ENCODE measurements at regions not wholly inside any gene's neighbourhood (a gene's known extent, or its start where the extent isn't known, plus 50 kb on each side); places are given as distances from the start of the nearest gene placed in this dataset.

DNA sequence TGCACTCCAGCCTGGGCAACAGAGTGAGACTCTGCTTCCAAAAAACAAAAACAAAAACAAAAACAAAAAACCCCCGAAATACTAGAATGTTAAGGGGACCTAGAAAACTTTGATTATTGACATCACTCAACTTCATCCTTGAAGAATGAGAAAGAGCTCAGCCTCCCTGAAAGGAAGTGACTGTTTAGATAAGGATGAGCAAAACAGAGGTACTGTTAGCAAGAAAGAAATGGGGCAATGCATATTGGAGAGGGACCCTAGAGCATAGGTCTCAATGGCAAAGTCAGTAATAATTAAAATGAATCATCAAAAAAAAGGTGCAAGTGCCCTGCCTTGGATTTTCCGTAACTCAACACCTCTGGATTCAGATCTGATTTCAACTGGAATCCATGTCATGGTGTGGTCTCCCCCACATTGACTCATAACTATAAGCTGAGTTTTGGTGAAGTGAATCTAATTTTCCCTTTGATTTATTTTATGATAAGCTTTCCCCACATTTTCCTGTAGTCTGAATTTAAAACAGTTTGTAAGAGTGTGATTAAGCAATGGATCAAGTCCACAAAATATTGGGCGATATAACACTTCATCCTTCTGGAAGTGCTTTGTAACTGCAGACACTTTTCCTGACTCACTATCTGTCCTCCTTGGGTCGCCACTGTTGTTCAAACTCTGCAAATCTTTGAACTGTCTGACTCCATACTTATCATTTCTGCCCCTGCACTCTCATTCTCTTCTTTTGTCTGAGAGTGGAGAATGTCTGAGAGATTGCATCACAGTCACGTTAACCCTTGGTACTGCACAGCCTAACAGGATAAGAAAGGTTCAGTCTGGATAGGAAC is 224.8 kb upstream of the LYZL1 start:
- no peak for DNase-seq (ENCODE audit: low read depth)

DNA sequence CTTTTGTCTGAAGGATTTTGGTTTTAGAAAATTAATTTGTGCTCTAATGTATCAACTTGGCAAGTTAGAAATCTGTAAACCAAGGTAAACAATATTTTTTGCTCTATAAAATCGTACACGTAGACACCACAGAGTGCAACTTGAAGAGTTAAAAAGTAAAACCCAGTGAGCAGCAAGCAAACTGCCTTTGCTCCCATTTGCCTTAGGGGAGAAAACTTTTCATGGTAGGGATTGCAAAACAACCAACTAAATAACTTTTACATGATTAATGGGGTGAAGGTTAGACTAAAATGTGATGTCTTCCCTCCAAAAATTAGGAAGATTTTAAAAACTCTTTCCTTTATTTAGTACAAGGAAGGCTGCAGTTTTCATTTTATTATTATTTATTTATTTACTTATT is 224.2 kb upstream of the LYZL1 start:
- no peak for DNase-seq (ENCODE audit: low read depth)

DNA sequence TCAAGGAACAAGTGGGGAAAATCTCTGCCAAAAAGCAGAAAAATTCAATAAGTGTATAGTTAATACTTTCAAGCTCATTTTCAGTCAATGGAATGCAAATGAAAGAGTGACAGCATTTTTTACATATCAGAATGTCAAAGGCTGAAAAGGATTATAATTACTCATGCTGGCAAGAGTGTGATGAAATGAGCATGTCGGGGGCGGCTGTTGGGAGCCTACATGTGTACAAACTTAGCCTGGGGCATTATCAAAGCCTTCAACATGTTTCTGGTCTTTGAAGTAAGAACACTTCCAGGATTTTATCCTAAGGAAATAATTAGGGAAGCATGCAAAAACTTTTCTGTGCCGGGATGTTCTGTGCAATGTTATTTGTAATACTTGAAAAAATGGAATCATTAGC is 221.7 kb upstream of the LYZL1 start:
- no peak for DNase-seq (ENCODE audit: low read depth)

DNA sequence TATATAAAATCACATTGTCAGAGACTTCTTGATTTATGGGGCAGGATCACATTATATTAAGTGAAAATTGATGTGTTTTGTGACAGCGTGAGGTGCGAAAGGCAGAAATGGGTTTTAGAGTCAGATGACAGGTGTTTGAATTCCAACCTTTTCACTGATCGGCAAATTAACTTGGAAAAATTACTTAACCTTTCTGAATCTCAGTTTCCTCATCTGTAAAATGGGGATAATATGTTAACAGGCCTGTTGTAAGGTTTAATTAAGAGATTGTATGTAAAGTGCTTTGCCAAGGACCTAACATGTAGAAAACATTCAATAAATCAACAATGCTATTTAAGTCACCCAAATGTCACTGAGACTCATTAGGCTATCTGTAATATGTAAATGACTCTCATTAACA is 221.2 kb upstream of the LYZL1 start:
- DNase-seq (ENCODE audit: low read depth): no peak

DNA sequence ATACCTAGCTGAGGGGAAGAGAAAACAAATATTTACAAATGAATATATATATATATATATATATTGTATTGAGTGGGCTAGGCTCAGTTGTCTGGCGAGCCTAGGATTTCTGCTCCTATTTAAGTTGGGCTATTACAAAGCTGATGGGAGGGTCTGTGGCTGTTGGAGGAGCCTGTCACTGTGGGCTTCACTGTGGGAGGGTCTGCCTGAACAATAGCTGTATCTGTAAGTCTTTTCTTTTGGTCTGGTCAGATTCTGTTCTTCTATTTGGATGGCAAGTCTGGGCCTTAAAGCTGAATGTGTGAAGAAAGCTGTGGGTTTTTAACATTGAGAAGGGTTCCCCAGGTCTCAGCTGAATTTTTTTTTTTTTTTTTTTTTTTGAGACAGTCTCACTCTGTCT is 220.6 kb upstream of the LYZL1 start:
- DNase-seq (ENCODE audit: low read depth): no peak

DNA sequence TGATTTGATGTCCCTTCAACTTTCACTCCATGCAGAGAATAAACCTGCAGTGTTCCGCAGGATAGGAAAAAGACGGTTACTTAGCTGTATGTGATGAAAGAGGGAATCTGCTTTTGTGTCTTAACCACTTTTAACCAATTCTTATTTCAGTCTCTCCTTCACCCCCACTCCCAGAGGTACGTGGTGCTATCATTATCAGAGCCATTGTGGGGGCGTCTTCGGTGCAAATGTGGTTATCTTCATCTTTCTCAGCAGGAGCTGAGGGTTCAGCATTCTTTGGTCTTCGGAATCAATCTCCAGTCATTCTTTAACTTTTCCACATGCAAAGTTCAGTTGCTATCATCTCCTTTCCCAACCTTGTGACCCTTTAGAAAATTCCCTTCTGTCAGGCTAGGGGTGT is 219.9 kb upstream of the LYZL1 start:
- no peak for DNase-seq (ENCODE audit: low read depth)

DNA sequence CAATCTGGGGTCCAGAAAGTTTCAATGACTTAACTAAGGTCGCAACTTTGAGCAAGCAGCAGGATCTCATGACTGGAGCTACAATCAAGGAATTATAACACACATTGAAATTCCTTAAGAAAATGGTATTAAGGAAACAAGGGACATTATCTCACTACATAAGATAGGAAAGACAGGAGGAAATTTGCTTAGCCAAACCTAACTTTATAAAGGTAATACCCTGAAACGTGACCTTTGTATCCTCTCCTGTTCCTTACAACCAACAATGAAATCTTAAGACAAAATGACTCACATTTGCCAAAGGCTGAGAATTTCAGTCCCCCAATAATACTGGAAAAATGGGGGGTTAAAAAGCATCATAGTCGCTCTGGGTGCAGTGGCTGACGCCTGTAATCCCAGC is 218.9 kb upstream of the LYZL1 start:
- no peak for DNase-seq (ENCODE audit: low read depth)

DNA sequence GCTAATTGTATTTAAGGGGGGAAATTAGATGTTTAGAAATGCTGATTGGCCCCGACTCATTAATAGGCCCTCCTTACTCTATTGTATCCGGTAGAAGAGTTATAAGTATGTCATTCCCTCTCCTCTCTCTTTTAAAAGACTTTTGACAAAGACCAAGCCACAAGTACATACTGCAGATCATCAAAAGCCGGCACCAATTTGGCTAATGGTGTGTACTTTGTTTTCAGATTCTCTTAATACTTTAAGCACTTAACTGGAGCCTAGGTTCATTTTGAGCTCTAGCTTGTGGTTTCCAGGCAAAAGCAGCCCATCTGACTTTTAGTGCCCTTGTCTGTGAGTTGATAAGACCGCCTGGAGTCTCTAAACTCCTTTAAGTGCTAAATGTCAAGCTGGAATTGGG is 210.0 kb upstream of the LYZL1 start:
- no peak for DNase-seq (ENCODE audit: low read depth)

DNA sequence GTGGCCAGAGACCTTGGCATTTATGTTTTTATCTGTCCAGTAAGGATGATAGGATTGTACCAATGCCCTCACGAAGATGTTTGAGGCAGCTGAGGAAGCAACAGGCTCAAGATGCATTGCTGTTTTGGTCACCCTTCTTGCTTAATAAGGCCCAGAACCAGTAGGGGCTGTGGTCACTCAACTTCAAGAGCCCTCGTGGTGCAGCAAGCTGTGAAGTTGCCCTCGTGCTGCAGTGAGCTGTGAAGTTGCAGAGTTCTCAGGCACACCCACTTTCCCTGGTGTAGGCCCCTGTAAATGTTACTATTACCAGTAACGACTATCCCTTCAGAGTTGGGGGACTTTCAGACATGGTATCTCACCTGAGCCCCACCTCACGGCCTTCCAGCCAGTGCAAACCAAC is 207.6 kb upstream of the LYZL1 start:
- no peak for DNase-seq (ENCODE audit: low read depth)

DNA sequence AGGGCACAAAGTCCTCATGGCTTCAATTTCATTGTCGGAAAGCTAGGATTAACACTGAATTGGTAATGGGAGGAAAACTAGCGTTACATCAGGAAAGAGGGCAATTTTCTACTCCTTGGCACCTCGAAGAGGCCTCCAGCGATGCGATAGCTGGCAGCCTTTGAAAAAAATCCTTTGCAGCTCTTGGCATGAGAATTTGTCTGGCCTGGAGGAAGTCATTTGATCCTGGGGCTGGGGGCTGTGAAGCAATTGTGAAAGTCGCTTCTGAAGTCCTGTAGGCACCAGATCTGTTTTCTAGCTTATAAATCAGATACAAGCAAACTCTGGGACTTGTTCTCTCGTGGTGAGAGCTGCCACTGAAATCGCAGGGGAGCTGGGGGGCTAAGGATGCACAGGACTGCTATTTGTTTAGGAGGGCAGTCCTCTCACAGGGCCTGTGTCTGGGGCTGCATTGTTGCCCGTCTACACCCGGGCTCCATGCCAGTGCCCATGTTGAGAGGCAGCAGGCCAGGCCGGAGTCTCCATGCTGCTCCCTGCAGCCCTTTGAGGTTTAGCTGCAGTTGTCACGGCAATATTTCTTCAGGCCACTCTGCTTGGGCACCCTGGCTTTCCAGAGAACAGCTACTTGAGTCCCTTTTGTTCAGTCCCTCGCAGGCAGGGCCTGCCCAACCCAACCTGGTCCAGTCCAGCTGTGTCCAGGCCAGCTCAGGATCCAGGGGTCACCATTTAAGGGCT is 206.8 kb upstream of the LYZL1 start:
- DNase-seq (ENCODE audit: low read depth): peak; percentile 11

DNA sequence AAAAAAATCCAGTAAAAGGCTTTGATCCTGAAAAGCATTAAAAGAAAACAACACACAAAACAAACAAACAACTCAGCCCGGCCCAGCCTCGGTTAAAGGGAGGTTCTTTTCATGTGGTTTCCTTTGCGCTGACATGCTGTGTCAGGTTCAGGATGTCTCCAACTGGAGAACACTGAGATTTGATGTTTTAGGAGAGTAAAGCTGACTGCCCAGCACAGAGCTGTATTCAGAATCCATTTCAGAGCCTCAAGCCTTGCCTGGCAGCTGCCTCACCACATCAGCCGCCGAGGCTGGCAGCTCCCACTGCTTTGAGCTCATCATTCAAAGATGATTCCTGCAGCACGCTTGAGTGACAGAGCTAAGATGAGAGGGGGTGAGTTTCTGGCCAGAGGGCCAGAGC is 205.8 kb upstream of the LYZL1 start:
- peak; percentile 24 for DNase-seq (ENCODE audit: low read depth)

DNA sequence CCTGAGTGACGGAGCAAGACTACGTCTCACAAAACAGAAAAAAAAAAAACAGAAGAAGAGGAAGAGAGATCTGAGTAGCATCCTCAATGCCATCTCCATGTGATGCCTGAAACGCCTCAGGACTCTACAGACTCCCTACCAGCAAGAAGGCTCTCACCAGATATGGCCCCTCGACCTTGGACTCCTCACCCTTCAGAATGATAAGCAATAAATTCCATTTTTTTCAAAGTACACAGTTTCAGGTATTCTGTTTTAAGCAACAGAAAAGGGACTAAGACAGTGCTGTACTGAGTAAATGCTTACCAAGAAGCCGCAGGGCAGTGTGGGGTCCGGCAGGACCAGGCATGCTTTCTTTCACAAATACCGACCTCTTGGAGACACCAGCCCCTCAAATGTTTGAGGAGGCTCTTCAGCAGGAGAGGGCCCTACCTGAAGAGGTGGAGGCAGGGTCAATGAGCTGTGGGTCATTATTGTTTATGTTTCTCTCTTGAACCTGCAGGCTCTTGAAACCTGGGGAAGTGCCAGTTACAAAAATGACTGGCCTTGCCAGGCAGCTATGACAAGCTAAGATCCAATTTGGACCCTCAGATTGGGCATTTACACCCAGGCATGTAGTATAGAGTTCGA is 204.1 kb upstream of the LYZL1 start:
- no peak for DNase-seq (ENCODE audit: low read depth)

DNA sequence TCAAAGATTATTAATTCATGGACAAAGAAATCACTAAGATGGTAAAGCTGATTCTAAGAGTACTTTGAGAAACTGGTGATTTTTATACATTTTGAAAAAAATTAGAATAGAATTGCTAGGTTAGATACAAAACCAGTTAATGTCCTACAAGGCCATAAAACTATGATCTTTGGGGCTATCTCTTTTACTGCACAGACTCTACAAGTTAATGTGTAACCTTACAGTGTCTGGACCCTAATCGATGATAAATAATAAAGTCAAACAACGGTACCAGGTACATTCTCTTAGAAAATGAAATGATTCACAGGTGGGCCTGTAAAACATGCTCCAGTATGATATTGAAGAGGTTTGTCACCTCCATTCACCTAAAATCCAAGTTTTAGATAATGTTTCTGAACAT is 199.8 kb upstream of the LYZL1 start:
- DNase-seq (ENCODE audit: low read depth): no peak

DNA sequence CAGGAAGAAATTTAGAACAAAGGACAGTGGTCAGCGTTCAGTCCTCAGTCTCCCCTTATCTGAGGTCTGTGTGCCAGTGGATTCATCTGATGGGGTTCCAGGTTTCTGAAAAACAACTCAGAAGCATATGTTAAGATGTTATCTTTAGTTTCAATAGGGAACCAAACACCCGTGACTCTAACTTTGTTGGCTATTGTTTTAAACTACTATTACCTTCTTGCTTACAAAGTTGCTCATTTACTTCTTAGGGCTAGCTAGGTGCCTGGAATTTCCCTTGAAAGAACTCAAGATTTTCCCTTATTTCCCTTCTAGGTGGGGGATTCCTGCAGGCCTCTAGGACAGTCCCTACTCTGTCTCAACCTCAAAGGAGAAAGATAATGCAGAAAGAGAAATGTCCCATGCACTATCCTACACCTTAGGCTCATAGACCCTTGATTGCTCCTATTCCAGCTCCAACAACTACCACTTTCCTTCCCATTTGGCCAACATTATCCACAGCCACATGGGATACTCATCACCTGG is 192.5 kb upstream of the LYZL1 start:
- no peak for DNase-seq (ENCODE audit: low read depth)

DNA sequence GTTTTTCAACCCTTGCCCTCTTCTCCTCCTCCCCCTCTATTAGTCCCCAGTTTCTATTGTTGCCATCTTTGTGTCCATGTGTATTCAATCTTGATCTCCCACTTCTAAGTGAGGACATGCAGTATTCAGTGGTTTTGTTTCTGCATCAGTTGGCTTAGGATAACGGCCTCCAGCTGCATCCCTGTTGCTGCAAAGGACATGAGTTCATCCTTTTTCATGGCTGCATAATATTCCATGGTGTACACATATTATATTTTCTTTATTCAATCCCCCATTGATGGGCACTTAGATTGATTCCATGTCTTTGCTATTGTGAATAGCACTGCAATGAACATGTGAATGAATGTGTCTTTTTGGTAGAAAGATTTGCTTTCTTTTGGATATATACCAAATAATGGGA is 190.4 kb upstream of the LYZL1 start:
- no peak for DNase-seq (ENCODE audit: low read depth)

DNA sequence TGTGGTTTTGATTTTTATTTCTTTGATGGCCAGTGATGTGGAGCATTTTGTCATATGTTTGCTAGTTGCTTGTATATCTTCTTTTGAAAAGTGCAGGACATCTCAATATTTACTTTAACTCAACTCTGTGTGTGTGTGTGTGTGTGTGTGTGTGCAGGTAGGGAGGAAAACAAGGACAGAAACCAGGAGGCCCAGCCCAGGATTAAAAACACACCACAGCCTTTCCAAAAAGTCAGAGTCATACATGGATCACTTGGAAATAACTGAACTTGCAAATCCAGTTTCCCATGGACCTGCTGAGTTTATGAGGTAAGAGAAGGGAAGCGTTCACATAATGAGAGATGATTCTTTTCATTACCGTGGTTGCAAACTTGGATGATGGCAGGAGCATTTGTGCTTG is 189.9 kb upstream of the LYZL1 start:
- DNase-seq (ENCODE audit: low read depth): no peak

DNA sequence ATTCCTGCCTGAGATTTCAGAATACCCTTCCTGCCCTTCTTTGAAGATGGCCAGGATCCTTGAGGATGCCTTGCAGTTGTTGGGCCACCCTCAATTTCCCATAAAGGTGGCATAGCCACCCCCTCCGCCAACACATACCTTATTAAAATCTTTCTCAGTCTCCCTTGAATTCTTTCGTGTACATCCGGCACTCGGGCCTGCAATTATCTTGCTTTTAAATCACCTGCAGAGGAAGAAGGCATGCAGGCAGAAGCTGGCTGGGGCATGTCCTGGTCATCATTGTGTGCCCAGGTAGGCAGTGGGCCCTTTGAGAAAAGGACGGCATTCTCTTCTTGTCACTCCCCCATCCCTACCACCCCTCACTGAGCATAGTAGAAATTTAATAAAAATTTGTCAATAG is 189.5 kb upstream of the LYZL1 start:
- DNase-seq (ENCODE audit: low read depth): no peak

DNA sequence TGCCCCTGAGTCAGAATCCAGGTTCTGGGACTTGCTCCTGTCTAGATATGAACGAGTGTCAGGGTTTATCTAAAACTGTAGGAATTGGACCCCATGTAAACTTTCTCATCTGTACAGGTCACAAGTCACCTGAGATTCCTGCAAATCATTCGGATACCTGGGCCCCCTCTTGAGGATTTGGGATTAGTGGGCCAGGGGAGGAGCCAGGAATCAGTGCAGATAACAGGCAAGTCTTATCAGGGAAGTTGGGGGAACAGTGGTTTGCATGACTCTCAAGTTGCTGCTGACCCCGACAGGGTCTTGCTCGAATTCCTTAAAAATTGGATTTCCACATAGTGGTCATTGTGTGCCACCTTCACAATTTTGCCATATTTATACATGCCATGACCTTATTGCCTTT is 188.4 kb upstream of the LYZL1 start:
- DNase-seq (ENCODE audit: low read depth): no peak

DNA sequence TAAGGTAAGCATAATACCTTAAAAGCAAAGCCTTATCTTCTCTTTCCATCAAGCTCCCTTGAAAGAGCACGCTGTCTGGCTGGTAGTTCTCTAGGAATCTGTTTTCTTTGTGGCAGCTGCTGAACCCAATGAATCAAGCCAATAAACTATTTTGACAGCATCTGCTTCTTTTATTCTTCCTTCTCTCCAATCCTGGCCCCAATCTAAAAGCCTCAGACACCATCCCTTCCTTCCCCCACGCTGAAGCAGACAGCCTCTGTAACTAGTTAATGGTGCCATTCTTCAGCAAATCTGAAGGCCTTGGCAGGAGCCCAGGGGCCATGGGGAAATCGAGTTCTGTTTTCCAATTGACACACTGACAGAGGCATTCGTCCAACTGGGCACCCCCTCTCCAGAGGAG is 186.6 kb upstream of the LYZL1 start:
- DNase-seq (ENCODE audit: low read depth): peak; percentile 13

DNA sequence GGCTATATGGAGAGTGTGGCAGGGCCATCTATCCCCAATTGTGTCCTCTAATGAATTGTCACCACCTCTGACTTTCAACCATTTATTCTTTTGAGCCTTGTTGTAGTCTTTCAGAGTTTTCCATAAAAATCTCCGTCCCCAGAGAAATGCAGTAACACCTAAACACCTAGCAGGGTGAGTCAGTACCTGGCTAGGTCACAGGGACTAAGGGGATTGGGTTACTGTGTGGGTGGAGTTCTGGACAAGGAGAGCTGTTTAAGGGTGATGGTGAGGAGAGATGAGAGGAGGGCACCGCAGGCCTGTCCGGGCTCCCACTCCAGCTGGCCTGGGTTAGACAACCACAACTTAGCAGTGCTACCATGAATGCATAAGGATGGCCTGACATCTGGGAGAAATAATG is 186.2 kb upstream of the LYZL1 start:
- no peak for DNase-seq (ENCODE audit: low read depth)

DNA sequence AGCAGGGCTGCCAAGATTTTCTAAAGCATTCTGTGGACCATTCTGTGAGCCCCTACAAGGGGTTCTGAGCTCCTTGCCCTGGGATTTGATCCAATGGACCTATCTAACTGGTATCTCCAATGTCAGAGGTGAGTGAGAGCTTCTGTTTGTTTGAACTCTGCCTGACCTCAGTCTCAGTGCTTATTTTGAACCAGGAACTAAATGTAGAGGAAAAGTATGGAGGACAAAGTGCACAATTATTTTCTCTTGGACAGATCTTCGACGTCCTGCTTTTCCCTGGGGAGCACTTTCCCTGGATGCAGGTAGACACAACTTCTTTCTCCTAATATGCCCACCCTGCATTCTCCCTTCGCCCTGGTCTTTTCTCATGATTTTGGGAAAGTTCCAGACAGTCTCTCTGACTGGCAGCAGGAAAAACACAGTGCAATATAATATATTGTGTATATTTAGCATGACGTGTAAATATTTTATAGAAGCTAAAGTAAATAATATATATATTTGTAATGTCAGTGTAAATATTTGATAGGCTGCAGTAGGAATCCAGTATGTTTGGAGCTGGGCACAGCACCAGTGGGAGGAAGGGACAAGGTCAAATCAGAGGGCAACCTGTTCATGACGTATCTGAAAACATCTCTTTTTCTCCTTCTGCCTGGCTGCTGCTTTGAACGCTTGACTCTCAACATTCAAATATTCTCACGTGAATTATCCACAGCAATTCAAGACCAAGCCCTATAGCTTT is 184.0 kb upstream of the LYZL1 start:
- no peak for DNase-seq (ENCODE audit: low read depth)

Measured in myocyte (in vitro differentiated cells).